Pancreas (tissue), 10 donors: ENCODE measurements at regions not wholly inside any gene's neighbourhood (a gene's known extent, or its start where the extent isn't known, plus 50 kb on each side); places are given as distances from the start of the nearest gene placed in this dataset.

Experiments used
- ATAC-seq, 4 donors: fragments of 200-7000 bp; cut with Tn5 transposase; one replicate each; pipeline versions ENCODE4 v1.8.0 to v1.9.1; 2020; ENCODE audit warnings: mild to moderate bottlenecking in 4 of 4, moderate library complexity in 4 of 4
- DNase-seq, 6 donors: peaks; one replicate each; pipeline ENCODE4 v3.0.0-alpha.2; 2020
- FAIRE-seq: peaks from 2 replicates; lab custom pipeline; 2012; peaks lifted over from hg19 to GRCh38; lab: Jason Lieb, UNC
- H3K27ac ChIP-seq, 4 donors: fragments of 200-600 bp; sonication (generic); 1 replicate in 3 of 4; 2 replicates in 1 of 4; pipeline versions ENCODE4 v1.5.0 to v1.8.0; 2020
- H3K27me3 ChIP-seq, 4 donors: fragments of 200-600 bp; one replicate each; pipeline ENCODE4 v1.8.0; 2021
- H3K36me3 ChIP-seq, 3 donors: fragments of 200-600 bp; sonication (generic) in 1 of 3; one replicate each; pipeline versions ENCODE4 v1.5.0 to v1.8.0; 2020 to 2021
- H3K4me1 ChIP-seq, 3 donors: fragments of 200-600 bp; one replicate each; pipeline ENCODE4 v1.8.0; 2021
- H3K4me3 ChIP-seq, 4 donors: fragments of 200-600 bp; sonication (generic) in 2 of 4; one replicate each; pipeline versions ENCODE4 v1.5.0 to v1.8.0; 2020 to 2021
- H3K9me3 ChIP-seq, 4 donors: fragments of 200-600 bp; one replicate each; pipeline ENCODE4 v1.8.0; 2021
- CTCF ChIP-seq, 4 donors: fragments of 200-600 bp; sonication (generic) in 3 of 4; IDR thresholded peaks; one replicate each; pipeline versions ENCODE4 v1.5.0 to v1.8.0; 2021; ENCODE audit warnings: antibody characterized with exemption in 4 of 4
- WGBS, 2 donors: extraction: QIAGEN DNeasy Blood & Tissue Kit; methylation state at CpG; one replicate each; pipeline ENCODE4 v1.1.7; 2013; 5-methylcytosine and 5-hydroxymethylcytosine counted together
- intact Hi-C, 3 donors: fragments of 100-400 bp; cut with DNase I; formaldehyde crosslinking; loops; one replicate each; pipeline versions ENCODE4 v1.11.1 to v1.14.2; 2022
- donor health status: healthy with polysubstance abuse.
- donor health status: DM: no; HTN: no; CAD: no; lungs with moderate emphysema.
- donor health status: DM: no; HTN: no; CAD: no.
- donor health status: control.
- donor health status: control.
- donor health status: Bipolar disorder and iron deficiency.
- donor health status: DM: yes; HTN: yes; CAD: no.
- donor health status: DM: no; HTN: no; CAD: no.
- donor health status: DM: no; HTN: no; CAD: no.
- donor health status: DM: yes; HTN: yes; CAD: no.

- no peak for FAIRE-seq
- Histone ChIP-seq H3K9me3 (no peaks in the 10 kb centered on the region), H3K4me1 (no peaks in the 10 kb centered on the region), H3K36me3 (no peaks in the 10 kb centered on the region), H3K27ac (no peak overlapping the region), H3K4me3 (no peak overlapping the region), H3K27me3 (no peaks in the 10 kb centered on the region)
- TF ChIP-seq CTCF (IDR thresholded peaks at IDR 0.05) = no peak
- WGBS, 2 donors = 49 to 58% methylated on average over 4 of the region's 4 CpGs
- intact Hi-C loops = no loop called here
- DNase-seq = no peak
- ATAC-seq = no peak
Measured at GRCh38 chr22:22076932-22077703, 94.5 kb upstream of the TOP3B start.

- no peak overlapping the region for H3K4me3 ChIP-seq
- H3K27ac ChIP-seq = no peak overlapping the region
- FAIRE-seq (no peak), DNase-seq (no peak), ATAC-seq (peak in 1 of 4 donors; percentile 51)
- no peaks in the 10 kb centered on the region for H3K4me1 ChIP-seq
- no peaks in the 10 kb centered on the region for H3K36me3 ChIP-seq
- intact Hi-C loops = no loop called here
- no peak for TF ChIP-seq CTCF (IDR thresholded peaks at IDR 0.05)
- H3K27me3 ChIP-seq = no peaks in the 10 kb centered on the region
- H3K9me3 ChIP-seq = no peaks in the 10 kb centered on the region
Measured at GRCh38 chr22:22076361-22076760, 93.8 kb upstream of the TOP3B start.

GRCh38 chr22:22075382-22076163 is 93.0 kb upstream of the TOP3B start:
- Histone ChIP-seq H3K9me3 (no peaks in the 10 kb centered on the region), H3K4me1 (no peaks in the 10 kb centered on the region), H3K27me3 (no peaks in the 10 kb centered on the region), H3K36me3 (no peaks in the 10 kb centered on the region), H3K27ac (no peak overlapping the region), H3K4me3 (no peak overlapping the region)
- no peak for TF ChIP-seq CTCF (IDR thresholded peaks at IDR 0.05)
- FAIRE-seq = no peak
- ATAC-seq = no peak
- DNase-seq = no peak
- WGBS, 2 donors = 73 to 77% methylated on average over 12 of the region's 12 CpGs
- intact Hi-C loops = no loop called here

- H3K27me3 ChIP-seq = no peaks in the 10 kb centered on the region
- no peaks in the 10 kb centered on the region for H3K36me3 ChIP-seq
- H3K27ac ChIP-seq = no peak overlapping the region
- DNase-seq (no peak), FAIRE-seq (no peak), ATAC-seq (peak in 1 of 4 donors; percentile 30)
- no peaks in the 10 kb centered on the region for H3K9me3 ChIP-seq
- no peak for TF ChIP-seq CTCF (IDR thresholded peaks at IDR 0.05)
- intact Hi-C loops = no loop called here
- 0 to 7% methylated on average over 1 of the region's 1 CpG for WGBS, 2 donors
- no peak overlapping the region for H3K4me3 ChIP-seq
- no peaks in the 10 kb centered on the region for H3K4me1 ChIP-seq
Measured at GRCh38 chr22:22074634-22075381, 92.2 kb upstream of the TOP3B start.
